ENCODE measurements at regions not wholly inside any gene's neighbourhood (a gene's known extent, or its start where the extent isn't known, plus 50 kb on each side); places are given as distances from the start of the nearest gene placed in this dataset.

DNA sequence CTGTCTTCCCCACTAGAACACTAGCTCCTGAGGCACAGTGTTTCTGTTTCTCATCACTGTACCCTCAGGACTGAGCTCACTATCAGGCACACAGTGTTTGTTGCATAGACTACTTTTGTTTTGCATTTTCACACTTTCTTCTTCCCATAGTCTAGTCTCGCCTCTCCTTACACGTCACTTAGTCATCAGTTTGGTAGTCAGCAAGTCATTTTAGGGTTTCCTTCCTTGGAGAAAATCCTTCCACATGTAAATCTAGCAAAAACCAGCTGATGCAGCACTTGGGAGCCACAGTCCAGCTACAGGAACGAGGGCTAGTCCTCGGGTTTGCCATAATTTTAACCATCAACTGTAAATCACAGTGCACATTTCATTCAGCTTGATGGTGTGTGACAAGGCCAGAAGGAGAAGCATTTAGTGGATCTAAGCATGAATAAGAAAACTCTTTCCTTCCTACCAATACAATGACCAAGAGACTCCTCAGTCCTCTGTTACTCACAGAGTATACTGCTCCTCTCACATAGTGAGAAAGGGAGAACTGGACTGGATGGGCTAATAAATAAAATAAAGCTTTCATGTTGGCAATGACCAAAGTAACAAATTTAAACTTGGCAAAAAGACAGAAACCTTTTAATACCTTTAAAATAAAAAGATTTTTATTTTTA lies 221.0 kb downstream of the KLF12 start:
- Histone ChIP-seq H3K9me3 (ENCODE audit: control insufficient read depth in 2 of 3, low read length in 3 of 3) (no peaks in the 10 kb centered on the region), H3K27ac (ENCODE audit: low read depth, low read length) (no peak overlapping the region), H3K36me3 (ENCODE audit: control insufficient read depth in 2 of 3, insufficient read depth in 3 of 3, low read length in 3 of 3) (no peaks in the 10 kb centered on the region), H3K27me3 (ENCODE audit: control insufficient read depth in 2 of 2, insufficient read depth in 2 of 2, low read length in 2 of 2) (no peaks in the 10 kb centered on the region), H3K4me1 (ENCODE audit: control insufficient read depth in 2 of 2, insufficient read depth in 2 of 2, low read length in 2 of 2) (peaks cover 0 to 8% of the 10 kb centered on the region in 2 donors), H3K4me3 (ENCODE audit: low read length) (no peak overlapping the region)
- intact Hi-C loops (cut with micrococcal nuclease) = loop anchor here in 1 of 2 donors (5.0 kb wide), 1 partner anchor 46 kb away; no protein-coding TSS in a partner anchor
- CTCF ChIA-PET = no interaction called here
- Mint-ChIP-seq H3K27me3 (peaks cover 0 to 2% (median 0%) of the 10 kb centered on the region in 5 donors), H3K4me3 (no peak overlapping the region), H3K36me3 (peaks cover 3 to 31% (median 9%) of the 10 kb centered on the region in 5 donors), H3K4me1 (peaks cover 5 to 67% (median 61%) of the 10 kb centered on the region in 7 donors), H3K9me3 (no peaks in the 10 kb centered on the region), H3K27ac (peak overlapping the region in 5 of 9 donors; percentile 3 to 62 (median 27))
- DNase-seq (no peak), ATAC-seq (no peak)
- POLR2A ChIA-PET = no interaction called here

DNA sequence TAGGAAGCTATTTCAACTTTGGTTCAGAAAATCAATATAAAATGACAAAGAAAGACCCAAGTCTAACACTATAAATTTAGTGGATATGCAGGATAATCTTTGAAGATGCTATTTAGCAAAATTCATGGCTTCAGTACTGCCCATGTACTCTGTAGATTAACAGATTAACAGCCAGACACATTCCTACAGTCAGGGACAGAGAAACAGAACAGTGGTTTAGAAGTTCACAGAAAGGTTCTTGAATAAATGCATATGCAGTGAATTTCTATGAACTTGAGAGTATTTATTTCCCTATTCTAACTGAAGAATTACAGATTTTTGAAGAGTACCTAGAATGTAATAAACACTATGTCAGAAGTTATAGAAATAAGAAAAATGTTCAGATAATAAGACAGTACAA lies 222.8 kb downstream of the KLF12 start:
- H3K4me1 ChIP-seq (ENCODE audit: control insufficient read depth in 2 of 2, insufficient read depth in 2 of 2, low read length in 2 of 2) = peaks cover 0 to 8% of the 10 kb centered on the region in 2 donors
- DNase-seq = no peak
- POLR2A ChIA-PET = no interaction called here
- H3K4me3 ChIP-seq (ENCODE audit: low read length) = no peak overlapping the region
- H3K36me3 ChIP-seq (ENCODE audit: control insufficient read depth in 2 of 3, insufficient read depth in 3 of 3, low read length in 3 of 3) = no peaks in the 10 kb centered on the region
- intact Hi-C loops (cut with micrococcal nuclease) = loop anchor here in 1 of 2 donors (5.0 kb wide), 1 partner anchor 44 kb away; no protein-coding TSS in a partner anchor
- CTCF ChIA-PET = interaction anchor here (0.9 kb wide), 1 partner anchor 76 kb away, joined by 3 read pairs; no protein-coding TSS in a partner anchor
- no peak overlapping the region for H3K4me3 Mint-ChIP-seq
- no peak overlapping the region for H3K27ac ChIP-seq (ENCODE audit: low read depth, low read length)
- H3K9me3 Mint-ChIP-seq = no peaks in the 10 kb centered on the region
- no peaks in the 10 kb centered on the region for H3K27me3 ChIP-seq (ENCODE audit: control insufficient read depth in 2 of 2, insufficient read depth in 2 of 2, low read length in 2 of 2)
- no peak overlapping the region for H3K27ac Mint-ChIP-seq
- H3K36me3 Mint-ChIP-seq = peaks cover 3 to 31% (median 9%) of the 10 kb centered on the region in 5 donors
- H3K4me1 Mint-ChIP-seq = peaks cover 5 to 51% (median 47%) of the 10 kb centered on the region in 7 donors
- no peak for ATAC-seq
- H3K27me3 Mint-ChIP-seq = peaks cover 0 to 2% (median 0%) of the 10 kb centered on the region in 5 donors
- no peaks in the 10 kb centered on the region for H3K9me3 ChIP-seq (ENCODE audit: control insufficient read depth in 2 of 3, low read length in 3 of 3)

GRCh38 chr13:73910733-73911132 lies 223.5 kb downstream of the KLF12 start:
- Histone ChIP-seq H3K4me3 (ENCODE audit: low read length) (no peak overlapping the region), H3K9me3 (ENCODE audit: control insufficient read depth in 2 of 3, low read length in 3 of 3) (no peaks in the 10 kb centered on the region), H3K36me3 (ENCODE audit: control insufficient read depth in 2 of 3, insufficient read depth in 3 of 3, low read length in 3 of 3) (no peaks in the 10 kb centered on the region), H3K27me3 (ENCODE audit: control insufficient read depth in 2 of 2, insufficient read depth in 2 of 2, low read length in 2 of 2) (no peaks in the 10 kb centered on the region), H3K27ac (ENCODE audit: low read depth, low read length) (no peak overlapping the region), H3K4me1 (ENCODE audit: control insufficient read depth in 2 of 2, insufficient read depth in 2 of 2, low read length in 2 of 2) (peaks cover 0 to 8% of the 10 kb centered on the region in 2 donors)
- H3K4me1 Mint-ChIP-seq = peaks cover 5 to 46% (median 41%) of the 10 kb centered on the region in 7 donors
- ChIA-PET POLR2A (no interaction called here), CTCF (interaction anchor here (0.9 kb wide), 1 partner anchor 75 kb away, joined by 3 read pairs; no protein-coding TSS in a partner anchor)
- intact Hi-C loops (cut with micrococcal nuclease) = loop anchor here in 1 of 2 donors (5.0 kb wide), 1 partner anchor 43 kb away; no protein-coding TSS in a partner anchor
- peaks cover 0 to 2% (median 0%) of the 10 kb centered on the region in 5 donors for H3K27me3 Mint-ChIP-seq
- no peak for ATAC-seq
- no peak overlapping the region for H3K27ac Mint-ChIP-seq
- H3K4me3 Mint-ChIP-seq = no peak overlapping the region
- H3K9me3 Mint-ChIP-seq = no peaks in the 10 kb centered on the region
- H3K36me3 Mint-ChIP-seq = peaks cover under 1 to 27% (median 9%) of the 10 kb centered on the region in 5 donors
- no peak for DNase-seq

DNA sequence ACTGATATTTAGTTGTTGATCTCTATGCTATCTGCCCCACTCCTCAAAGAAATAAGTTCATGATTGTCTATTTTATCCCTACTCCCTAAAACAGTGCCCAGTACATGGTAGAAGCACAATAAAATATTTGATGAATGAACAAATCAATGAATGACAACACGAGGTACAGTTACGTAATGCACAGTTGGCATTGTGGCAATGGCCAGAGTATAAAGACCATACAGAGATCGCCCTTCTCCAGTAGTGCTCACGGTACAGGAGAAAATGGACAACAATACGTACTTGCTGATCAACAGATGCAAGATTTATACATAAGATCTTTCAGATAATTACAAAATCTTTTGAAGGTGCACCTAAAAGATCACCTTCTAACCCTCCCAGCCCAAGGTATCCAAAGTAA lies 225.4 kb downstream of the KLF12 start:
- no peak for ATAC-seq
- no peaks in the 10 kb centered on the region for H3K9me3 ChIP-seq (ENCODE audit: control insufficient read depth in 2 of 3, low read length in 3 of 3)
- CTCF ChIA-PET = no interaction called here
- no peaks in the 10 kb centered on the region for H3K9me3 Mint-ChIP-seq
- H3K4me3 Mint-ChIP-seq = no peak overlapping the region
- H3K27me3 ChIP-seq (ENCODE audit: control insufficient read depth in 2 of 2, insufficient read depth in 2 of 2, low read length in 2 of 2) = no peaks in the 10 kb centered on the region
- H3K4me3 ChIP-seq (ENCODE audit: low read length) = no peak overlapping the region
- peak overlapping the region in 2 of 9 donors; percentile 10 to 52 for H3K27ac Mint-ChIP-seq
- H3K27ac ChIP-seq (ENCODE audit: low read depth, low read length) = no peak overlapping the region
- H3K36me3 ChIP-seq (ENCODE audit: control insufficient read depth in 2 of 3, insufficient read depth in 3 of 3, low read length in 3 of 3) = no peaks in the 10 kb centered on the region
- peaks cover 5 to 37% (median 34%) of the 10 kb centered on the region in 7 donors for H3K4me1 Mint-ChIP-seq
- H3K27me3 Mint-ChIP-seq = no peaks in the 10 kb centered on the region
- no peak for DNase-seq
- intact Hi-C loops (cut with micrococcal nuclease) = no loop called here
- peaks cover 0 to 25% (median 9%) of the 10 kb centered on the region in 5 donors for H3K36me3 Mint-ChIP-seq
- H3K4me1 ChIP-seq (ENCODE audit: control insufficient read depth in 2 of 2, insufficient read depth in 2 of 2, low read length in 2 of 2) = peaks cover 1 to 8% of the 10 kb centered on the region in 2 donors
- POLR2A ChIA-PET = no interaction called here

GRCh38 chr13:73904625-73905024 lies 229.6 kb downstream of the KLF12 start:
- Mint-ChIP-seq H3K9me3 (peaks cover 0 to 3% (median 0%) of the 10 kb centered on the region in 11 donors), H3K27ac (no peak overlapping the region), H3K4me3 (no peak overlapping the region), H3K4me1 (peaks cover 2 to 54% (median 36%) of the 10 kb centered on the region in 7 donors), H3K27me3 (no peaks in the 10 kb centered on the region), H3K36me3 (peaks cover 0 to 55% (median 29%) of the 10 kb centered on the region in 5 donors)
- CTCF ChIA-PET = interaction anchor here (0.6 kb wide), 1 partner anchor 383 kb away, joined by 3 read pairs; no protein-coding TSS in a partner anchor
- H3K36me3 ChIP-seq (ENCODE audit: control insufficient read depth in 2 of 3, insufficient read depth in 3 of 3, low read length in 3 of 3) = peaks cover 0 to 3% (median 3%) of the 10 kb centered on the region in 3 experiments
- POLR2A ChIA-PET = interaction anchor here (0.6 kb wide), 1 partner anchor 23 kb away, joined by 3 read pairs; no protein-coding TSS in a partner anchor
- H3K27ac ChIP-seq (ENCODE audit: low read depth, low read length) = no peak overlapping the region
- DNase-seq (no peak), ATAC-seq (no peak)
- H3K4me3 ChIP-seq (ENCODE audit: low read length) = no peak overlapping the region
- no peaks in the 10 kb centered on the region for H3K27me3 ChIP-seq (ENCODE audit: control insufficient read depth in 2 of 2, insufficient read depth in 2 of 2, low read length in 2 of 2)
- H3K4me1 ChIP-seq (ENCODE audit: control insufficient read depth in 2 of 2, insufficient read depth in 2 of 2, low read length in 2 of 2) = peaks cover 0 to 3% of the 10 kb centered on the region in 2 donors
- H3K9me3 ChIP-seq (ENCODE audit: control insufficient read depth in 2 of 3, low read length in 3 of 3) = no peaks in the 10 kb centered on the region
- intact Hi-C loops (cut with micrococcal nuclease) = no loop called here

DNA sequence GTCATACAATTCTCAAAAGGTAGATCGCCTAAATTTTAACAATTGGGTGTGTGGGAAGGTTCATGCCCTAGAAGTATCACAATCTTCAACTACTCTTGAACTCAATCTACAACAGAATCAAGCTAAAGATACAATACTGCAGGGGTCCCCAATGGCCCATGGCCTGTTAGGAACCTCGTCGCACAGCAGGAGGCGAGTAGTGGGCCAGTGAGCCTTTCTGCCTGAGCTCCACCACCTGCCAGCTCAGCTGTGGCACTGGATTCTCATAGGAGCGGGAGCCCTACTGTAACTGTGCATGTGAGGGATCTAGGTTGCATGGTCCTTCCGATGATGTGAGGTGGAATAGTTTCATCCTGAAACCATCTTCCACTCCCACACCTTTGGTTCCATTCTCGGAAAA lies 230.6 kb downstream of the KLF12 start:
- Mint-ChIP-seq H3K27me3 (no peaks in the 10 kb centered on the region), H3K4me1 (peaks cover 2 to 54% (median 36%) of the 10 kb centered on the region in 7 donors), H3K4me3 (no peak overlapping the region), H3K36me3 (peaks cover 0 to 57% (median 20%) of the 10 kb centered on the region in 5 donors), H3K27ac (no peak overlapping the region), H3K9me3 (peaks cover 0 to 3% (median 0%) of the 10 kb centered on the region in 11 donors)
- no peak for DNase-seq
- CTCF ChIA-PET = no interaction called here
- Histone ChIP-seq H3K36me3 (ENCODE audit: control insufficient read depth in 2 of 3, insufficient read depth in 3 of 3, low read length in 3 of 3) (peaks cover 0 to 4% (median 3%) of the 10 kb centered on the region in 3 experiments), H3K27me3 (ENCODE audit: control insufficient read depth in 2 of 2, insufficient read depth in 2 of 2, low read length in 2 of 2) (no peaks in the 10 kb centered on the region), H3K27ac (ENCODE audit: low read depth, low read length) (no peak overlapping the region), H3K4me3 (ENCODE audit: low read length) (no peak overlapping the region), H3K9me3 (ENCODE audit: control insufficient read depth in 2 of 3, low read length in 3 of 3) (no peaks in the 10 kb centered on the region), H3K4me1 (ENCODE audit: control insufficient read depth in 2 of 2, insufficient read depth in 2 of 2, low read length in 2 of 2) (peaks cover 0 to 3% of the 10 kb centered on the region in 2 donors)
- intact Hi-C loops (cut with micrococcal nuclease) = no loop called here
- POLR2A ChIA-PET = no interaction called here
- ATAC-seq = no peak

Measured in naive thymus-derived CD4-positive, alpha-beta T cell (primary cell).